Keratinocyte (primary cell): ENCODE measurements at regions not wholly inside any gene's neighbourhood (a gene's known extent, or its start where the extent isn't known, plus 50 kb on each side); places are given as distances from the start of the nearest gene placed in this dataset.

Source experiments
- DNase-seq: peaks from one replicate; pipeline ENCODE4 v3.0.0-alpha.2; 2011; ENCODE audit warnings: low read depth, missing footprints, low spot score
- FAIRE-seq: peaks from 2 replicates; lab custom pipeline; 2011; peaks lifted over from hg19 to GRCh38; lab: Jason Lieb, UNC
- H2AFZ ChIP-seq: 2 replicates; pipeline ENCODE4 v1.6.0; 2012; ENCODE audit warnings: low read length, control low read depth, inconsistent platforms; ENCODE audit not compliant: control insufficient read depth
- H3K27ac ChIP-seq: 2 replicates; pipeline ENCODE4 v1.5.1; 2011; ENCODE audit warnings: low read length; ENCODE audit not compliant: control insufficient read depth, insufficient read depth
- H3K27me3 ChIP-seq: 3 replicates; pipeline ENCODE4 v1.6.0; 2011; ENCODE audit warnings: low read length; ENCODE audit not compliant: control insufficient read depth, insufficient read depth; ENCODE audit errors: extremely low read depth
- H3K36me3 ChIP-seq, 2 experiments: 2 replicates in 1 of 2; 3 replicates in 1 of 2; pipeline ENCODE4 v1.5.1; 2011; ENCODE audit warnings: low read length in 2 of 2, mild to moderate bottlenecking in 1 of 2; ENCODE audit not compliant: control insufficient read depth in 2 of 2, insufficient read depth in 2 of 2; ENCODE audit errors: extremely low read depth in 1 of 2
- H3K4me1 ChIP-seq: 3 replicates; pipeline ENCODE4 v1.5.1; 2011; ENCODE audit warnings: low read length; ENCODE audit not compliant: control insufficient read depth, insufficient read depth; ENCODE audit errors: extremely low read depth
- H3K4me2 ChIP-seq: 3 replicates; pipeline ENCODE4 v1.6.0; 2011; ENCODE audit warnings: low read depth, low read length; ENCODE audit not compliant: control insufficient read depth, insufficient read depth; ENCODE audit errors: extremely low read depth
- H3K4me3 ChIP-seq, 3 experiments: fragments of 200-600 bp in 1 of 3; sonication (generic) in 1 of 3; 2 replicates in 2 of 3; 3 replicates in 1 of 3; pipeline ENCODE4 v1.5.1; 2011 to 2016; ENCODE audit warnings: low read length in 3 of 3, mild to moderate bottlenecking in 3 of 3, control low read depth in 2 of 3, inconsistent platforms in 1 of 3, low read depth in 1 of 3, mixed read lengths in 1 of 3, mixed run types in 1 of 3, moderate library complexity in 1 of 3; ENCODE audit not compliant: control insufficient read depth in 2 of 3, insufficient read depth in 2 of 3; ENCODE audit errors: extremely low read depth in 1 of 3
- H3K79me2 ChIP-seq: 2 replicates; pipeline ENCODE4 v1.6.0; 2012; ENCODE audit warnings: low read length; ENCODE audit not compliant: control insufficient read depth, insufficient read depth
- H3K9ac ChIP-seq: 3 replicates; pipeline ENCODE4 v1.6.0; 2011; ENCODE audit warnings: low read length; ENCODE audit not compliant: control insufficient read depth, insufficient read depth; ENCODE audit errors: extremely low read depth
- H3K9me1 ChIP-seq: 3 replicates; pipeline ENCODE4 v1.6.0; 2011; ENCODE audit warnings: low read length; ENCODE audit not compliant: control insufficient read depth, insufficient read depth; ENCODE audit errors: extremely low read depth
- H3K9me3 ChIP-seq: 2 replicates; pipeline ENCODE4 v1.5.1; 2012; ENCODE audit warnings: low read depth, low read length; ENCODE audit not compliant: control insufficient read depth
- H4K20me1 ChIP-seq: 3 replicates; pipeline ENCODE4 v1.6.0; 2011; ENCODE audit warnings: low read length; ENCODE audit not compliant: control insufficient read depth, insufficient read depth; ENCODE audit errors: extremely low read depth
- CTCF ChIP-seq, 3 experiments: IDR thresholded peaks in 1 of 3; conservative IDR thresholded peaks in 1 of 3; optimal IDR thresholded peaks in 1 of 3; 2 replicates in 2 of 3; 3 replicates in 1 of 3; pipeline versions ENCODE3 to v1.5.1; 2011; ENCODE audit warnings: low read length in 3 of 3, mild to moderate bottlenecking in 3 of 3, moderate library complexity in 2 of 3, control low read depth in 1 of 3, inconsistent platforms in 1 of 3; ENCODE audit not compliant: insufficient read depth in 2 of 3; ENCODE audit errors: extremely low read depth in 1 of 3
- EZH2 ChIP-seq: IDR thresholded peaks from one replicate; pipeline ENCODE4 v1.6.1; 2012; ENCODE audit warnings: inconsistent platforms, mild to moderate bottlenecking, low read length, moderate library complexity
- dilution Hi-C: fragments of 300-500 bp; cut with MboI; formaldehyde crosslinking; loops from one replicate; pipeline ENCODE4 v1.7.0; 2020; ENCODE audit warnings: low sequenced_read_pairs; ENCODE audit not compliant: extremely low pct_ligation_motif_present

- Histone ChIP-seq H3K9ac (no peak overlapping the region), H3K4me3 (no peak overlapping the region), H4K20me1 (no peaks in the 10 kb centered on the region), H3K36me3 (no peaks in the 10 kb centered on the region), H3K27me3 (no peaks in the 10 kb centered on the region), H2AFZ (no peak overlapping the region), H3K27ac (no peak overlapping the region), H3K9me1 (no peaks in the 10 kb centered on the region), H3K4me1 (no peaks in the 10 kb centered on the region), H3K79me2 (no peaks in the 10 kb centered on the region), H3K9me3 (no peaks in the 10 kb centered on the region), H3K4me2 (no peak overlapping the region)
- DNase-seq, result no peak
- FAIRE-seq, result no peak
- no peak for TF ChIP-seq CTCF (optimal IDR thresholded peaks at IDR 0.05 in 1 of 3, IDR thresholded peaks at IDR 0.05 in 1 of 3, conservative IDR thresholded peaks at IDR 0.05 in 1 of 3; ENCODE audit: extremely low read depth in 1 of 3, insufficient read depth in 2 of 3, low read length in 3 of 3)
- TF ChIP-seq EZH2, result no peak
- dilution Hi-C loops, result no loop called here
Observed at GRCh38 chrX:104513162-104513561, 52.8 kb upstream of the IL1RAPL2 start.

- H3K9me3 ChIP-seq, result no peaks in the 10 kb centered on the region
- H3K4me3 ChIP-seq, result no peak overlapping the region
- TF ChIP-seq CTCF (optimal IDR thresholded peaks at IDR 0.05 in 1 of 3, IDR thresholded peaks at IDR 0.05 in 1 of 3, conservative IDR thresholded peaks at IDR 0.05 in 1 of 3; ENCODE audit: extremely low read depth in 1 of 3, insufficient read depth in 2 of 3, low read length in 3 of 3) (no peak), EZH2 (no peak)
- H3K4me1 ChIP-seq, result no peaks in the 10 kb centered on the region
- dilution Hi-C loops, result no loop called here
- no peak overlapping the region for H2AFZ ChIP-seq
- H3K27me3 ChIP-seq, result no peaks in the 10 kb centered on the region
- no peak for FAIRE-seq
- no peaks in the 10 kb centered on the region for H3K9me1 ChIP-seq
- no peaks in the 10 kb centered on the region for H3K79me2 ChIP-seq
- no peak overlapping the region for H3K9ac ChIP-seq
- H3K4me2 ChIP-seq, result no peak overlapping the region
- H4K20me1 ChIP-seq, result no peaks in the 10 kb centered on the region
- no peak for DNase-seq
- H3K36me3 ChIP-seq, result no peaks in the 10 kb centered on the region
- H3K27ac ChIP-seq, result no peak overlapping the region
Observed at GRCh38 chrX:104510801-104511200, 55.2 kb upstream of the IL1RAPL2 start.
